Activated naive CD4-positive, alpha-beta T cell treated with anti-CD3 and anti-CD28 coated beads, Interleukin-2, amount 50 U/mL, for 72 hours (primary cell): ENCODE measurements at regions not wholly inside any gene's neighbourhood (a gene's known extent, or its start where the extent isn't known, plus 50 kb on each side); places are given as distances from the start of the nearest gene placed in this dataset.

ENCODE experiments used
- ATAC-seq, 2 donors: fragments of 150-1000 bp; cut with Tn5 transposase; 2 replicates each; pipeline ENCODE4 v1.10.0; 2021; ENCODE audit warnings: mild to moderate bottlenecking in 2 of 2, moderate library complexity in 2 of 2
- DNase-seq, 2 donors: peaks; one replicate each; pipeline ENCODE4 v3.0.0; 2021 to 2022; ENCODE audit warnings: low spot score in 2 of 2
- H3K27ac Mint-ChIP-seq, 2 donors: one replicate each; pipeline ENCODE4 v1.8.0; 2022; ENCODE audit warnings: mild to moderate bottlenecking in 2 of 2, mixed read lengths in 2 of 2
- H3K36me3 Mint-ChIP-seq, 2 donors: one replicate each; pipeline ENCODE4 v1.8.0; 2022; ENCODE audit warnings: mixed read lengths in 2 of 2
- H3K9me3 Mint-ChIP-seq, 2 donors: one replicate each; pipeline ENCODE4 v1.8.0; 2022; ENCODE audit warnings: mixed read lengths in 2 of 2

- Mint-ChIP-seq H3K36me3 (peaks cover 0 to 31% of the 10 kb centered on the region in 2 donors), H3K27ac (no peak overlapping the region), H3K9me3 (peaks cover 12 to 13% of the 10 kb centered on the region in 2 donors)
- DNase-seq (no peak), ATAC-seq (no peak)
Measured at GRCh38 chr12:130216031-130216430, 53.8 kb downstream of the FZD10 start.

DNA sequence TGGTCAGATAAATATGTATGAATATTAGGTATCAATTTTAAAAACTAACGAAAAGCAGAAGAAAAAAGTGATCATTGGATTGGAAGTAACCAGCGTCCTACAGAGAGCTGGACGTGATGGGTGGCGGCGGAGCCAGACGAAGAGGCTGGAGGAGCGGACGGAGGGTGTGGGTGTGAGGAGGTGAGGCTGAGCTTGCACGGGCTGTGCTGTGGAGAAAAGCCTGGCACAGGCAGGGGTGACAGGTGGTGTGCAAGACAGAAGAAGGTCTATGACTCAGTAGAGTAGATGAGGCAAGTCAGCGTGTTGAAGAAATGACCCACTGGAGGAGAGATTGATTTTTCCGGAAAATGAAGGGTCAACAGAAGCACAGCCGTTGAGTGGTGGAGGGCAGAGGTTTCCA, 56.4 kb downstream of the FZD10 start:
- DNase-seq (no peak), ATAC-seq (no peak)
- peaks cover 12 to 13% of the 10 kb centered on the region in 2 donors for H3K9me3 Mint-ChIP-seq
- H3K27ac Mint-ChIP-seq: no peak overlapping the region
- H3K36me3 Mint-ChIP-seq: peaks cover 0 to 29% of the 10 kb centered on the region in 2 donors

DNA sequence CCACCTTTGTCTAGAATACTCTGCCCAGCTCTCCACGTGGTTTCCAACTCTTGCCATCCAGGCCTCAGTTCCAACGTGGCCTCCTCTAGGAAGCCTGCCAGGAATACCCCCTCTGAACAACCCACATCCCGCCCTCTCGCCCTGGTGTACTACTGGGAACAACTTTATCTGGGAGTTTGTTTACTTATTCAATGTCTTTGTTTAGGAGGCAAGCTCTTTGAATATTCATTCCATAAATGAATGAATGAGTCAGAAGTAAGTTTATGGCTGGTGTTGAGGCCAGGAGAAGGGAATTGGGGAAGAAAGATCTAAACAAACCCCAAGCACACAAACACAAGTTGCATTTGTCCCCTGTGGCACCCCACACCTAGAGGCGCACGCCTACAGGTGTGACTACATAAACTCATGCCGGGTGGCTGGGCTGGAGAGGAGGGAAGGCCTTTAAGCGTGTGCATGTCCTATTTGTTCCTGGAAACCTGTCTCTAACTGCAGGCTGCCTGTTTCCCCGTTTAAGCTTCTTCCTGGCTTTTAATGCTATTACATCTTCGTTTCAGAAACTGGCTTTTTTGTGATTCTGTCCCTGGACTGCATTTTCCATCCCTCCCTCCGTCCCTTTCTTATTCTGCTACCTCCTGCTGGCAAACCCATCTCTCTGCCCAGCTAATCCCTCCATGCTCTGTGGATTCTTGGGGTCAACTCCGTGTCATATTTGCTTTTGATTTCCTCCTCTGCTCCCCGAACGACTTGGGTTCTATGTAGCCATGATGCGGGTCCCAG, 57.9 kb downstream of the FZD10 start:
- Mint-ChIP-seq H3K9me3 (peaks cover 7 to 9% of the 10 kb centered on the region in 2 donors), H3K27ac (no peak overlapping the region), H3K36me3 (peaks cover 0 to 22% of the 10 kb centered on the region in 2 donors)
- ATAC-seq (no peak), DNase-seq (no peak)

DNA sequence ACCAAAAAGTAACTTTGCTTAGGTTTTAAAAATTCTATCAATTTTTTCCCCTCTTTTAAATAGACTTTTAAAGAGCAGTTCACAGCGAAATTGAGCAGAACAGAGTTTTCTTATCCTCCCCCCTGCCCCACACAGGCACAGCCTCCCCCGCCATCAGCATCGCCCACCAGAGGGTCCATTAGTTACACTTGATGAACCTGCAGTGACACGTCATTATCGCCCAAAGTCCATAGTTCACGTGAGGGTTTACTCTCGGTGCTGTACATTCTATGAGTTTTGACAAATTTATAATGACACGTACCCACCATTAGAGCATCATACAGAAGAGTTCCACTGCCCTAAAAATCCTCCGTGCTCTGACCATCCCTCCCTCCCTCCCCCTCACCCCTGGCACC, 58.4 kb downstream of the FZD10 start:
- no peak overlapping the region for H3K27ac Mint-ChIP-seq
- DNase-seq: no peak
- ATAC-seq: no peak
- peaks cover 0 to 19% of the 10 kb centered on the region in 2 donors for H3K36me3 Mint-ChIP-seq
- peaks cover 7 to 9% of the 10 kb centered on the region in 2 donors for H3K9me3 Mint-ChIP-seq

- Mint-ChIP-seq H3K36me3 (peaks cover 0 to 9% of the 10 kb centered on the region in 2 donors), H3K27ac (no peak overlapping the region), H3K9me3 (peaks cover under 1 to 7% of the 10 kb centered on the region in 2 donors)
- no peak for DNase-seq
- ATAC-seq: no peak
Measured at GRCh38 chr12:130222519-130223218, 60.4 kb downstream of the FZD10 start.

DNA sequence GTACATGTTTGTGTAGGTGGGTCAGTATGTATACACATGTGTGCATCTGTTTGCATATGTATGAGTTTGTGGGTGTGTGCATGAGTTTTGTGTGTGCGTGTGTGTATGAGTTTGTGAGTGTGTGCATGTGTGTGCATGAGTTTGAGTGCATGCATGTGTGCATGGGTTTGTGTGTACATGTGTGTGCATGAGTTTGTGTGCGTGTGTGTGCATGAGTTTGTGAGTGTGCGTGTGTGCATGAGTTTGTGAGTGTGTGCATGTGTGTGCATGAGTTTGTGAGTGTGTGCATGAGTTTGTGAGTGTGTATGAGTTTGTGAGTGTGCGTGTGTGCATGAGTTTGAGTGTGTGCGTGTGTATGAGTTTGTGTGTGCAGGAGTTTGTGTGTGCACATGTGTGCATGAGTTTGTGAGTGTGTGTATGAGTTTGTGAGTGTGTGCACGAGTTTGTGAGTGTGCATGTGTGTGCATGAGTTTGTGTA, 61.5 kb downstream of the FZD10 start:
- H3K9me3 Mint-ChIP-seq: peaks cover 3 to 5% of the 10 kb centered on the region in 2 donors
- DNase-seq (no peak), ATAC-seq (no peak)
- peaks cover 0 to 4% of the 10 kb centered on the region in 2 donors for H3K36me3 Mint-ChIP-seq
- no peak overlapping the region for H3K27ac Mint-ChIP-seq

DNA sequence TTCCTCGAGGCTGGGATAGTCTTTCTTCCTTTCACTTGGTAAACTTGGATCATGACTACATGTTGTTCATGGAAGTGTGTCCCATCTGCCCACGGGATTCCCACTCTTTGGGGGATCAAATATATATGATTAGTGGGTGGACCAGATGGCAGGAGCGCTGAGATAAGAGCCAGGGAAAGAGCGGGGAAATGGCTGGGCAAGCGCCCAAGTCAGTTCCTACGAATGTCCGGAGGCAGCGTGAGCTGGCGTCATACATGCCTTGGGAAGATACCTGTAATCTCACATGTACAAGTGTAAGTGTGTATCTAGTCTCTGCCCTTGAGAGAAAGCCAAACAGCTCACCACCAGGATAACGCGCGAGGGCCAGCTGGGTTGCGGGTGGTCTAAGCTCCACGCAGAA, 62.3 kb downstream of the FZD10 start:
- ATAC-seq: no peak
- peaks cover 7 to 9% of the 10 kb centered on the region in 2 donors for H3K36me3 Mint-ChIP-seq
- no peak for DNase-seq
- H3K27ac Mint-ChIP-seq: no peak overlapping the region
- H3K9me3 Mint-ChIP-seq: peaks cover 6 to 11% of the 10 kb centered on the region in 2 donors

GRCh38 chr12:130225347-130225746, 63.1 kb downstream of the FZD10 start:
- ATAC-seq: no peak
- Mint-ChIP-seq H3K9me3 (peaks cover 10 to 16% of the 10 kb centered on the region in 2 donors), H3K36me3 (peaks cover 12 to 13% of the 10 kb centered on the region in 2 donors), H3K27ac (no peak overlapping the region)
- no peak for DNase-seq

DNA sequence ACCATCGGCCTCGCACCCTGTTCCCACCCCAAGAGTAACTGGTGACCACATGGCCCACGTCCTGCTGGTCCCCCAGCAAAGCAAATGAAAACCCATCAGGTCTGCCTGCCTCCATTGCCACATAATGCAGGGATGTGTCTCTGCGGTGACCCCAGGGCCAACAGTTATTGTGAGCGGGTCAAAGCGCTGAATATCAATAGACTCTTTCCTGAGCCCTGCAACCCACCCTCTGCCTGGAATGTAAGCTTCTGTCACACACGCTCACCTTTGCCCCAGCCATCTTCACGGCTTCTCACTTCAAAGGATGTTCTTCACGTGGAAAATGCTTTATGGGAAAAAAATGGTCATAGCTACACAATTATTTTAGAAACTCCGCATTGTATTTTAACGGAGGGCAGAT, 63.9 kb downstream of the FZD10 start:
- peaks cover 12 to 13% of the 10 kb centered on the region in 2 donors for H3K36me3 Mint-ChIP-seq
- no peak overlapping the region for H3K27ac Mint-ChIP-seq
- ATAC-seq: no peak
- DNase-seq: no peak
- H3K9me3 Mint-ChIP-seq: peaks cover 13 to 16% of the 10 kb centered on the region in 2 donors

- no peak for DNase-seq
- Mint-ChIP-seq H3K36me3 (peaks cover 12 to 13% of the 10 kb centered on the region in 2 donors), H3K9me3 (peaks cover 13 to 16% of the 10 kb centered on the region in 2 donors), H3K27ac (no peak overlapping the region)
- ATAC-seq: no peak
Measured at GRCh38 chr12:130226771-130227170, 64.5 kb downstream of the FZD10 start.

GRCh38 chr12:130227641-130228040, 65.4 kb downstream of the FZD10 start:
- DNase-seq: no peak
- Mint-ChIP-seq H3K27ac (no peak overlapping the region), H3K36me3 (peaks cover 12 to 13% of the 10 kb centered on the region in 2 donors), H3K9me3 (peaks cover 13 to 21% of the 10 kb centered on the region in 2 donors)
- ATAC-seq: no peak

GRCh38 chr12:130236446-130236845, 74.2 kb downstream of the FZD10 start:
- H3K27ac Mint-ChIP-seq: no peak overlapping the region
- no peak for ATAC-seq
- H3K9me3 Mint-ChIP-seq: peaks cover 3 to 6% of the 10 kb centered on the region in 2 donors
- DNase-seq: no peak
- H3K36me3 Mint-ChIP-seq: no peaks in the 10 kb centered on the region

- ATAC-seq (no peak), DNase-seq (no peak)
- no peak overlapping the region for H3K27ac Mint-ChIP-seq
- no peaks in the 10 kb centered on the region for H3K36me3 Mint-ChIP-seq
- peaks cover 0 to 7% of the 10 kb centered on the region in 2 donors for H3K9me3 Mint-ChIP-seq
Measured at GRCh38 chr12:130240831-130241590, 78.7 kb downstream of the FZD10 start.

DNA sequence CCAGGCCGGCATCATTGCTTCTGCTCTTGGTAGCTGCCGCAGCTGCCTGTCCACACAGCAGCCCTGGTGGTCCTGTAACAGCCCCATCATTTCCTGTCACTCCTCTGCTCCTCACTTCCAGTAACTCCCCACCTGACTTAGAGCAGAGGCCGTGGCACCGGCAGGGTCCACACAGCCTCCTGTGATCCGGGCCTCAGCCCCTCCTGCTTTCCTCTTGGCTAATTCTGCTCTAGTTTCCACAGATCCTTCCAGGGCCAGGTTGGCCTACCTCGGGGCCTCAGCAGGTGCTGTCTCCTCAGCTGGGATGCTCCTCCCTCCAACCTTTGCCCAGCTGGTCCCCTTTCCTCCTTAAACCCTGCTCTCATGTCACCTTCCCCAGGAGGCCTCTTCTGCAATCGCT, 80.2 kb downstream of the FZD10 start:
- H3K9me3 Mint-ChIP-seq: peaks cover 2 to 9% of the 10 kb centered on the region in 2 donors

GRCh38 chr12:130245251-130245650, 83.0 kb downstream of the FZD10 start:
- Mint-ChIP-seq H3K27ac (no peak overlapping the region), H3K36me3 (peaks cover 0 to 6% of the 10 kb centered on the region in 2 donors), H3K9me3 (peaks cover 7 to 14% of the 10 kb centered on the region in 2 donors)
- ATAC-seq: no peak
- DNase-seq: no peak

More for the DNA sequence above, 80.2 kb downstream of the FZD10 start:
- ATAC-seq: no peak
- no peak overlapping the region for H3K27ac Mint-ChIP-seq
- no peak for DNase-seq
- H3K36me3 Mint-ChIP-seq: peaks cover 0 to 1% of the 10 kb centered on the region in 2 donors

- Mint-ChIP-seq H3K36me3 (peaks cover 0 to 6% of the 10 kb centered on the region in 2 donors), H3K9me3 (peaks cover 7 to 13% of the 10 kb centered on the region in 2 donors), H3K27ac (no peak overlapping the region)
- ATAC-seq (no peak), DNase-seq (no peak)
Measured at GRCh38 chr12:130246560-130246959, 84.3 kb downstream of the FZD10 start.
